ENCODE measurements at regions not wholly inside any gene's neighbourhood (a gene's known extent, or its start where the extent isn't known, plus 50 kb on each side); places are given as distances from the start of the nearest gene placed in this dataset.

GRCh38 chr2:88924533-88924932 is 233.1 kb downstream of the RPIA start:
- no peak for TF ChIP-seq CTCF (IDR thresholded peaks at IDR 0.05)
- TF ChIP-seq POLR2A (IDR thresholded peaks at IDR 0.05): no peak
